ENCODE measurements at regions not wholly inside any gene's neighbourhood (a gene's known extent, or its start where the extent isn't known, plus 50 kb on each side); places are given as distances from the start of the nearest gene placed in this dataset.

GRCh38 chrX:147739196-147739595 lies 172.5 kb upstream of the FMR1 start:
- Mint-ChIP-seq H3K4me3 (no peak overlapping the region), H3K27me3 (no peaks in the 10 kb centered on the region), H3K27ac (no peak overlapping the region), H3K36me3 (ENCODE audit: low read depth) (no peaks in the 10 kb centered on the region), H3K9me3 (no peaks in the 10 kb centered on the region), H3K4me1 (peaks cover 18% of the 10 kb centered on the region)
- no peak for ATAC-seq
- no peak for DNase-seq

- peaks cover 2% of the 10 kb centered on the region for H3K27me3 Mint-ChIP-seq
- peaks cover 18% of the 10 kb centered on the region for H3K4me1 Mint-ChIP-seq
- DNase-seq = no peak
- no peak overlapping the region for H3K27ac Mint-ChIP-seq
- H3K9me3 Mint-ChIP-seq = no peaks in the 10 kb centered on the region
- no peak overlapping the region for H3K4me3 Mint-ChIP-seq
- no peaks in the 10 kb centered on the region for H3K36me3 Mint-ChIP-seq (ENCODE audit: low read depth)
- ATAC-seq = no peak
Observed at GRCh38 chrX:147741776-147742175, 169.9 kb upstream of the FMR1 start.

- DNase-seq (no peak), ATAC-seq (peak; percentile 24)
- H3K27me3 Mint-ChIP-seq = peaks cover 11% of the 10 kb centered on the region
- no peaks in the 10 kb centered on the region for H3K4me1 Mint-ChIP-seq
- no peak overlapping the region for H3K4me3 Mint-ChIP-seq
- no peak overlapping the region for H3K27ac Mint-ChIP-seq
- H3K9me3 Mint-ChIP-seq = no peaks in the 10 kb centered on the region
- no peaks in the 10 kb centered on the region for H3K36me3 Mint-ChIP-seq (ENCODE audit: low read depth)
Observed at GRCh38 chrX:147749308-147749707, 162.4 kb upstream of the FMR1 start.

- Mint-ChIP-seq H3K36me3 (ENCODE audit: low read depth) (no peaks in the 10 kb centered on the region), H3K27me3 (peaks cover 5% of the 10 kb centered on the region), H3K9me3 (no peaks in the 10 kb centered on the region), H3K4me3 (no peak overlapping the region), H3K27ac (no peak overlapping the region), H3K4me1 (no peaks in the 10 kb centered on the region)
- ATAC-seq (no peak), DNase-seq (no peak)
Observed at GRCh38 chrX:147757750-147758149, 154.0 kb upstream of the FMR1 start.

- DNase-seq (no peak), ATAC-seq (peak; percentile 40)
- Mint-ChIP-seq H3K27me3 (no peaks in the 10 kb centered on the region), H3K27ac (no peak overlapping the region), H3K4me1 (peaks cover 7% of the 10 kb centered on the region), H3K36me3 (ENCODE audit: low read depth) (no peaks in the 10 kb centered on the region), H3K9me3 (no peaks in the 10 kb centered on the region), H3K4me3 (no peak overlapping the region)
Observed at GRCh38 chrX:147763131-147763530, 148.6 kb upstream of the FMR1 start.

- H3K27ac Mint-ChIP-seq = no peak overlapping the region
- no peaks in the 10 kb centered on the region for H3K9me3 Mint-ChIP-seq
Observed at GRCh38 chrX:147764868-147765267, 146.9 kb upstream of the FMR1 start.

GRCh38 chrX:147770858-147771257 lies 140.9 kb upstream of the FMR1 start:
- no peak for ATAC-seq
- no peaks in the 10 kb centered on the region for H3K27me3 Mint-ChIP-seq
- H3K4me3 Mint-ChIP-seq = no peak overlapping the region
- H3K27ac Mint-ChIP-seq = no peak overlapping the region
- H3K36me3 Mint-ChIP-seq (ENCODE audit: low read depth) = no peaks in the 10 kb centered on the region
- H3K9me3 Mint-ChIP-seq = no peaks in the 10 kb centered on the region
- no peaks in the 10 kb centered on the region for H3K4me1 Mint-ChIP-seq
- no peak for DNase-seq

More at GRCh38 chrX:147764868-147765267, 146.9 kb upstream of the FMR1 start:
- ATAC-seq = no peak
- no peak overlapping the region for H3K4me3 Mint-ChIP-seq
- peaks cover 7% of the 10 kb centered on the region for H3K4me1 Mint-ChIP-seq
- no peaks in the 10 kb centered on the region for H3K27me3 Mint-ChIP-seq
- no peak for DNase-seq
- no peaks in the 10 kb centered on the region for H3K36me3 Mint-ChIP-seq (ENCODE audit: low read depth)

GRCh38 chrX:147776988-147777387 lies 134.7 kb upstream of the FMR1 start:
- H3K4me3 Mint-ChIP-seq = no peak overlapping the region
- H3K4me1 Mint-ChIP-seq = no peaks in the 10 kb centered on the region
- H3K27ac Mint-ChIP-seq = no peak overlapping the region
- no peak for ATAC-seq
- DNase-seq = no peak
- no peaks in the 10 kb centered on the region for H3K36me3 Mint-ChIP-seq (ENCODE audit: low read depth)
- H3K9me3 Mint-ChIP-seq = no peaks in the 10 kb centered on the region
- peaks cover 2% of the 10 kb centered on the region for H3K27me3 Mint-ChIP-seq

GRCh38 chrX:147779173-147779572 lies 132.5 kb upstream of the FMR1 start:
- Mint-ChIP-seq H3K9me3 (no peaks in the 10 kb centered on the region), H3K27me3 (peaks cover 2% of the 10 kb centered on the region), H3K4me3 (no peak overlapping the region), H3K36me3 (ENCODE audit: low read depth) (no peaks in the 10 kb centered on the region), H3K4me1 (no peaks in the 10 kb centered on the region), H3K27ac (no peak overlapping the region)
- ATAC-seq (no peak), DNase-seq (no peak)

- Mint-ChIP-seq H3K4me3 (no peak overlapping the region), H3K27ac (no peak overlapping the region)
- ATAC-seq = no peak
Observed at GRCh38 chrX:147781844-147782243, 129.9 kb upstream of the FMR1 start.

GRCh38 chrX:147788641-147789350 lies 122.9 kb upstream of the FMR1 start:
- Mint-ChIP-seq H3K4me3 (no peak overlapping the region), H3K4me1 (no peaks in the 10 kb centered on the region), H3K9me3 (no peaks in the 10 kb centered on the region), H3K27me3 (no peaks in the 10 kb centered on the region), H3K36me3 (ENCODE audit: low read depth) (no peaks in the 10 kb centered on the region), H3K27ac (no peak overlapping the region)
- no peak for DNase-seq
- no peak for ATAC-seq

More at GRCh38 chrX:147781844-147782243, 129.9 kb upstream of the FMR1 start:
- H3K27me3 Mint-ChIP-seq = no peaks in the 10 kb centered on the region
- H3K9me3 Mint-ChIP-seq = no peaks in the 10 kb centered on the region
- DNase-seq = no peak
- H3K4me1 Mint-ChIP-seq = no peaks in the 10 kb centered on the region
- H3K36me3 Mint-ChIP-seq (ENCODE audit: low read depth) = no peaks in the 10 kb centered on the region

GRCh38 chrX:147800663-147801062 lies 111.1 kb upstream of the FMR1 start:
- no peaks in the 10 kb centered on the region for H3K27me3 Mint-ChIP-seq
- no peak overlapping the region for H3K27ac Mint-ChIP-seq
- H3K4me3 Mint-ChIP-seq = no peak overlapping the region
- ATAC-seq (no peak), DNase-seq (no peak)
- H3K4me1 Mint-ChIP-seq = no peaks in the 10 kb centered on the region
- H3K36me3 Mint-ChIP-seq (ENCODE audit: low read depth) = no peaks in the 10 kb centered on the region
- H3K9me3 Mint-ChIP-seq = no peaks in the 10 kb centered on the region

GRCh38 chrX:147803948-147804347 lies 107.8 kb upstream of the FMR1 start:
- ATAC-seq (peak; percentile 43), DNase-seq (no peak)
- Mint-ChIP-seq H3K4me1 (no peaks in the 10 kb centered on the region), H3K36me3 (ENCODE audit: low read depth) (no peaks in the 10 kb centered on the region), H3K27ac (no peak overlapping the region), H3K9me3 (no peaks in the 10 kb centered on the region), H3K27me3 (no peaks in the 10 kb centered on the region), H3K4me3 (no peak overlapping the region)

GRCh38 chrX:147811803-147812202 lies 99.9 kb upstream of the FMR1 start:
- DNase-seq (no peak), ATAC-seq (no peak)
- H3K36me3 Mint-ChIP-seq (ENCODE audit: low read depth) = no peaks in the 10 kb centered on the region
- H3K27ac Mint-ChIP-seq = no peak overlapping the region
- H3K27me3 Mint-ChIP-seq = peaks cover 3% of the 10 kb centered on the region
- H3K4me3 Mint-ChIP-seq = no peak overlapping the region
- H3K9me3 Mint-ChIP-seq = no peaks in the 10 kb centered on the region
- H3K4me1 Mint-ChIP-seq = peaks cover 1% of the 10 kb centered on the region

GRCh38 chrX:147827070-147827469 lies 84.6 kb upstream of the FMR1 start:
- no peak for DNase-seq
- Mint-ChIP-seq H3K9me3 (peaks cover 6% of the 10 kb centered on the region), H3K4me1 (no peaks in the 10 kb centered on the region), H3K27me3 (peaks cover 2% of the 10 kb centered on the region), H3K27ac (no peak overlapping the region), H3K36me3 (ENCODE audit: low read depth) (no peaks in the 10 kb centered on the region), H3K4me3 (no peak overlapping the region)
- ATAC-seq = no peak

GRCh38 chrX:147828719-147829118 lies 83.0 kb upstream of the FMR1 start:
- peaks cover 2% of the 10 kb centered on the region for H3K27me3 Mint-ChIP-seq
- no peak overlapping the region for H3K27ac Mint-ChIP-seq
- H3K4me3 Mint-ChIP-seq = no peak overlapping the region
- ATAC-seq (no peak), DNase-seq (no peak)
- H3K4me1 Mint-ChIP-seq = no peaks in the 10 kb centered on the region
- H3K36me3 Mint-ChIP-seq (ENCODE audit: low read depth) = no peaks in the 10 kb centered on the region
- peaks cover 6% of the 10 kb centered on the region for H3K9me3 Mint-ChIP-seq

Data from activated naive CD8-positive, alpha-beta T cell treated with anti-CD3 and anti-CD28 coated beads, Interleukin-2, amount 50 U/mL, for 24 hours (primary cell).